ENCODE measurements at regions not wholly inside any gene's neighbourhood (a gene's known extent, or its start where the extent isn't known, plus 50 kb on each side); places are given as distances from the start of the nearest gene placed in this dataset.

DNA sequence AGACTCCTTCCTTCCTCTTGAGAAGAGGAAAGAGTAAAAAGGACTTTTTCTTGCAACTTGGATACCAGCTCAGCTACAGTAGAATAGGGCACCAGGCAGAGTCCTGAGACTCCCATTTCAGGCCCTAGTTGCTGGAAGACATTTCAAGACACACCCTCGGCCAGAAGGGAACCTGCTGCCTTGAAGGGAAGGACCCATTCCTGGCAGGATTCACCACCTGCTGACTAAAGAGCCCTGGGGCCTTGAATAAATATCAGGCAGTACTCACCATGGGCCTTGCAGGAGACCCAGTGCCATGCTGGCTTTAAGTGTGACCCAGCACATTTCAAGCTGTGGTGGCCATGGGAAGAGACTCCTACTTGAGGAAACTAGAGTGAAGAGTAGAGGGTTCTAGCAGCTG, 317.6 kb downstream of the DKK2 start:
- TF ChIP-seq ZFX (IDR thresholded peaks at IDR 0.05) = no peak
- TF ChIP-seq, protein P1, sequence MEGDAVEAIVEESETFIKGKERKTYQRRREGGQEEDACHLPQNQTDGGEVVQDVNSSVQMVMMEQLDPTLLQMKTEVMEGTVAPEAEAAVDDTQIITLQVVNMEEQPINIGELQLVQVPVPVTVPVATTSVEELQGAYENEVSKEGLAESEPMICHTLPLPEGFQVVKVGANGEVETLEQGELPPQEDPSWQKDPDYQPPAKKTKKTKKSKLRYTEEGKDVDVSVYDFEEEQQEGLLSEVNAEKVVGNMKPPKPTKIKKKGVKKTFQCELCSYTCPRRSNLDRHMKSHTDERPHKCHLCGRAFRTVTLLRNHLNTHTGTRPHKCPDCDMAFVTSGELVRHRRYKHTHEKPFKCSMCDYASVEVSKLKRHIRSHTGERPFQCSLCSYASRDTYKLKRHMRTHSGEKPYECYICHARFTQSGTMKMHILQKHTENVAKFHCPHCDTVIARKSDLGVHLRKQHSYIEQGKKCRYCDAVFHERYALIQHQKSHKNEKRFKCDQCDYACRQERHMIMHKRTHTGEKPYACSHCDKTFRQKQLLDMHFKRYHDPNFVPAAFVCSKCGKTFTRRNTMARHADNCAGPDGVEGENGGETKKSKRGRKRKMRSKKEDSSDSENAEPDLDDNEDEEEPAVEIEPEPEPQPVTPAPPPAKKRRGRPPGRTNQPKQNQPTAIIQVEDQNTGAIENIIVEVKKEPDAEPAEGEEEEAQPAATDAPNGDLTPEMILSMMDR (conservative IDR thresholded peaks at IDR 0.05) = no peak
- no peak overlapping the region for H3K27ac ChIP-seq

DNA sequence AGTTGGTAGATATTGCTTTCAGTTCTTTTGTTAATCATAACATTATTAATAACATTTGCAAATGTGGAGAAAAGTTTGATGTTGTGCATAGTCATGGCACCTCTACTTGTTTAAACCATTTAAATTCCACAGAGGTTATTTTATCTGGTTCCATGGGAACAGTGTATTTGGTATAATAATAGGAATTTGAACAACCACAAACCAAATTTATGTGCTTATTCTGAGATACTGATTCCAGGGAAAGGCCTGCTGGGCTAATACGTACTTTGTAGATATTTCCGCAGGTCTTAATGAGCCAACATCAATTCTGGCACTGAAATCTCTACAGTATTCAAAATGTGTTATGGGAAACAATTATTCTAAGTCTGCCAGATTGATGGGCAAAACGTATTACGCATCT, 319.0 kb downstream of the DKK2 start:
- no peak overlapping the region for H3K27ac ChIP-seq
- no peak for TF ChIP-seq ZFX (IDR thresholded peaks at IDR 0.05)
- TF ChIP-seq, protein P1 (conservative IDR thresholded peaks at IDR 0.05) = no peak

DNA sequence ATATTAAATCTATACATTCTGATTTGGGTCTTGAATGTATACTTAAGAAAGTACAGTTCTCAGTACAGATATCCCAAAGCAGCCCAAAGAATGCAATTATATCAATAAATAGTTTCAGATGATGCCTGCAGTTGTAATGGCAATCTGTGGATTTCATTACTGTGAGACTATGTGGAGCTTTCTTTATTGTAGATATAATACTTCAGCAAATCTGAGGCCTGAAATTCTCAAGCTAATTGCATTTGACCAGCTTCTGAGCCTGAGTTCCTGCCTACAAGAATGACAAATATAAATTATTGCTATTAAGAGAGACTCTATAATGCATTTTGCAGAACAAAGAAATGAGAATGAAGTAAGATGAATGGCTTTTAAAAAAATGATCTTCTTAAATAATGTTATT, 320.3 kb downstream of the DKK2 start:
- TF ChIP-seq ZFX (IDR thresholded peaks at IDR 0.05) = no peak
- TF ChIP-seq, protein P1 (conservative IDR thresholded peaks at IDR 0.05) = no peak
- no peak overlapping the region for H3K27ac ChIP-seq

DNA sequence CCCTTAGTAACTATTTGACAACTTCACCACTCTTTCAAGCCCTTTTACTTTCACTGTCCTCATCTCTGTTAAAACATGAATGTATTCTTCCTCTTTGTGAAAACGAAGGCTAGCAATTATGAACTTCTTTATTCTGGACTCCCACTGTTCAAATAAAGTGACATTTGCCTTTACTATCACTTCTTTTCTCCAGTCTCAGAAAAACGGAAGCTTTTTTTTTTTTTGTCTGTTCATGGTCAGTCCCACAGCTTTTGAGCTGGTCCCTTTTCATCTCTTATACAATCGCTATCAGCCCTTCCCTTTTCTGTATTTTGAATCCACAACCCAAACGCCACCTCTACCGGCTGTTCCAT, 327.7 kb downstream of the DKK2 start:
- TF ChIP-seq, protein P1 (conservative IDR thresholded peaks at IDR 0.05) = no peak
- no peak for TF ChIP-seq ZFX (IDR thresholded peaks at IDR 0.05)
- no peak overlapping the region for H3K27ac ChIP-seq

DNA sequence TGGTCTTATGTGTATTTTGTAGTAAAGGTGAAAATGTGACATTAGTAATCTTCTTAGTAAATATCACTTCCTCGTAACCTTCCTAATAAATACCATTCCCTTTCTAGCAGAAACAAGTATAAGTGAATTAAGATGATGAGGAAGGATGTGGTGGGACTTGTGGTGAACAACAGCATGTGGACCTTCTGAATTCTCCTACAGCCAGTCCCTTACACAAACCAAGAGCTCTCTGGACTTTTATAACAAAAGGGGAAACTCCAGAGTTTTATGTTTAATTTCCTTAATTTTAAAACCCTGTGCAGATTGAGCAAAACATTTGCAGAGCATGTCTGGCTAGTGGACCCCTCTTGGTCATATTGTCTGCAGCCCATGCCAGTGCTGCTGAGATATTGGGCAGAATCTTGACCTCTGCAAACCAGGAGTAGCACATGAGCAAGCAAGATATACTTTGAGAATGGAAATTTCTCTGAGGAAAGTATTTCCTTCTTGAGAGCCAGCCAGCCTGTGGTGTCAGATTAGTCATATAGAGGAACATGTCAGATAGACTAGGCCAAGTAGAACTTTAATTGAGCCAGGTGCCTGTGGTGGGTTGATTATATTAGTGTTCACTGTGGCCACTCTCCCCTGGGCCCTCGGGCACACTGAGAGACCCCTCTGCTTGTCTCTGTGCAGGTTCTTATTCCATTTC, 328.2 kb downstream of the DKK2 start:
- TF ChIP-seq, protein P1 (conservative IDR thresholded peaks at IDR 0.05) = no peak
- no peak for TF ChIP-seq ZFX (IDR thresholded peaks at IDR 0.05)
- H3K27ac ChIP-seq = no peak overlapping the region

DNA sequence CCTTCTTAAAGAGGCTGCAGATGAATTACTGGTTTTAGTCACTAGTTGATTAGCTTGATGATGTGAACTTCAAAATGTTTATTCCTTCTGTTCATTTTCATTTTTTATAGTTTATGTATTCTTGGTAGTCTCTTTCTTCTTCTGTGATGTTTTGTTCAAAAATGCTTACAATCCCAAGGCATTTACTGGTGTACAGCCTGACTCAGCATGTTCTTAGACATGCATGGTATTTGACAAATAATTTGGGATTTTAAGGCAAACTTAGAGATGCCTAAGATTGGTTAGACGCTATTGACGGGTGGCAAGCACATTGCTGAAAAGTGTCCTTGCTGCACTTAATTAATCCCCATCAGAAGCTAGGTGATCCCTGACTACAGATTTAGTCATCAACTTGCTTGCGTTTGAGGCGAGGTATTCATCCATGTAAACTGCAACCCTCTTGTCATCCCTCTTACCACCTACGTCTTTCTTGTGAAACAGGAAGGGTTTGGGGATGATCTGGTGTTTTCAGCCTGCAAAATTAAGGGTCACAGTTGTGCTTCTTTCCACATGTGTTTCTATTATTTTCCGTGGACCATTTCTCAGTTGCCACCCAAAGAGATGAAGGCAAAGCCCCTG, 331.8 kb downstream of the DKK2 start:
- H3K27ac ChIP-seq = no peak overlapping the region
- no peak for TF ChIP-seq ZFX (IDR thresholded peaks at IDR 0.05)
- TF ChIP-seq, protein P1 (conservative IDR thresholded peaks at IDR 0.05) = no peak

DNA sequence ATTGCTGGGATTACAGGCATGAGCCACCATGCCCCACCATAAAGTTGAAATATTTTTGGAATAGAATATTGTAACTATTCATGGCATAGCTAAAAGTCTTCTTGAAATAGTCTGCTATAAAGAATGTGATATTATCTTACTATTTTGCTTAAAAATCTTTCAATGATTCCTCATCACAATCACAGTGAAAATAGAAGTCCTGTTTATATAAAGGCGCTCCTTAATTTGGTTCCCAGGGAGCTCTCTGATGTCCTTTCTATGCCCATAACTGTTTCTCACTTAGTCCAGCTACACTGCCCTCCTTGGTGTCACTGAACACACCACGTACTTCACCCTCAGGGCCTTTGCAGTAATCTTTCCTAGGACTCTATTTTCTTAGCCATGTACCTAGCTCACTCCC, 331.7 kb upstream of the GIMD1 start:
- H3K27ac ChIP-seq = no peak overlapping the region
- TF ChIP-seq, protein P1 (conservative IDR thresholded peaks at IDR 0.05) = no peak
- TF ChIP-seq ZFX (IDR thresholded peaks at IDR 0.05) = no peak
